Anterior cingulate cortex (tissue), 58 donors: ENCODE measurements at regions not wholly inside any gene's neighbourhood (a gene's known extent, or its start where the extent isn't known, plus 50 kb on each side); places are given as distances from the start of the nearest gene placed in this dataset.
A peak's percentile ranks its signal among the peaks of the same experiment; 100 is the strongest.
"Not testable (repeated sequence)": the region's sequence is repeated elsewhere in the genome, so short reads cannot be mapped to it uniquely, and the experiment has no call there.

ENCODE experiments used
- DNase-seq, 58 donors: peaks; one replicate each; lab custom pipeline; 2025; lab: John Stamatoyannopoulos, UW

- peak in 8 of 58 donors; percentile 2 to 30 (median 8) for DNase-seq
Observed at GRCh38 chr6:968791-969190, 275.9 kb upstream of the EXOC2 start.

GRCh38 chr6:967701-968100 is 274.8 kb upstream of the EXOC2 start:
- no peak for DNase-seq

- peak in 1 of 58 donors; percentile 15 for DNase-seq
Observed at GRCh38 chr6:965343-965742, 272.4 kb upstream of the EXOC2 start.

- no peak for DNase-seq
Observed at GRCh38 chr6:963456-963855, 270.5 kb upstream of the EXOC2 start.

GRCh38 chr6:961407-961960 is 268.5 kb upstream of the EXOC2 start:
- DNase-seq, result peak in 22 of 58 donors; percentile 3 to 39 (median 14)

- DNase-seq, result no peak
Observed at GRCh38 chr6:960356-960755, 267.4 kb upstream of the EXOC2 start.

GRCh38 chr6:958488-958887 is 265.5 kb upstream of the EXOC2 start:
- no peak for DNase-seq

- DNase-seq, result no peak
Observed at GRCh38 chr6:951399-952181, 258.7 kb upstream of the EXOC2 start.

GRCh38 chr6:947235-947934 is 254.4 kb upstream of the EXOC2 start:
- no peak for DNase-seq

GRCh38 chr6:946546-946945 is 253.6 kb upstream of the EXOC2 start:
- no peak for DNase-seq

- no peak for DNase-seq
Observed at GRCh38 chr6:939526-940252, 246.8 kb upstream of the EXOC2 start.

GRCh38 chr6:938916-939315 is 246.0 kb upstream of the EXOC2 start:
- DNase-seq, result no peak

GRCh38 chr6:938271-938905 is 245.4 kb upstream of the EXOC2 start:
- no peak for DNase-seq

GRCh38 chr6:935582-935981 is 242.6 kb upstream of the EXOC2 start:
- DNase-seq, result no peak

GRCh38 chr6:934686-935085 is 241.7 kb upstream of the EXOC2 start:
- DNase-seq, result no peak

- not testable (repeated sequence) for DNase-seq
Observed at GRCh38 chr6:931919-932318, 239.0 kb upstream of the EXOC2 start.

- DNase-seq, result no peak
Observed at GRCh38 chr6:927157-927556, 234.2 kb upstream of the EXOC2 start.

GRCh38 chr6:925656-926213 is 232.8 kb upstream of the EXOC2 start:
- no peak for DNase-seq

GRCh38 chr6:924661-925060 is 231.7 kb upstream of the EXOC2 start:
- no peak for DNase-seq

GRCh38 chr6:921400-921799 is 228.5 kb upstream of the EXOC2 start:
- DNase-seq, result no peak
